CD14-positive monocyte (primary cell): ENCODE measurements at regions not wholly inside any gene's neighbourhood (a gene's known extent, or its start where the extent isn't known, plus 50 kb on each side); places are given as distances from the start of the nearest gene placed in this dataset.

Experiments used
- DNase-seq, 3 donors: peaks; one replicate each; pipeline ENCODE4 v3.0.0-alpha.2; 2011 to 2022
- H2AFZ ChIP-seq: 2 replicates; pipeline ENCODE4 v1.6.0; 2012; ENCODE audit warnings: mild to moderate bottlenecking, low read depth, low read length, inconsistent platforms; ENCODE audit not compliant: insufficient read depth, poor library complexity, severe bottlenecking
- H3K27ac ChIP-seq, 2 donors: 1 replicate in 1 of 2; 2 replicates in 1 of 2; pipeline ENCODE4 v1.5.1; 2012 to 2013; ENCODE audit warnings: low read length in 2 of 2, control low read depth in 1 of 2, inconsistent platforms in 1 of 2, low read depth in 1 of 2, mild to moderate bottlenecking in 1 of 2
- H3K27me3 ChIP-seq, 2 donors: one replicate each; pipeline versions ENCODE4 v1.6.0 to v1.6.1; 2011 to 2013; ENCODE audit warnings: low read length in 2 of 2; ENCODE audit not compliant: control insufficient read depth in 2 of 2, insufficient read depth in 2 of 2
- H3K36me3 ChIP-seq, 2 donors: replicated peaks in 1 of 2; 1 replicate in 1 of 2; 2 replicates in 1 of 2; pipeline versions ENCODE4 v1.5.1 to v1.6.1; 2012 to 2013; ENCODE audit warnings: low read length in 2 of 2, control low read depth in 1 of 2, inconsistent platforms in 1 of 2, mild to moderate bottlenecking in 1 of 2; ENCODE audit not compliant: insufficient read depth in 2 of 2, control insufficient read depth in 1 of 2
- H3K4me1 ChIP-seq, 2 donors: 1 replicate in 1 of 2; 2 replicates in 1 of 2; pipeline versions ENCODE4 v1.5.1 to v1.6.1; 2012 to 2013; ENCODE audit warnings: low read length in 2 of 2, control low read depth in 1 of 2, inconsistent platforms in 1 of 2, mild to moderate bottlenecking in 1 of 2, moderate library complexity in 1 of 2; ENCODE audit not compliant: insufficient read depth in 2 of 2, control insufficient read depth in 1 of 2
- H3K4me2 ChIP-seq: replicated peaks from 2 replicates; pipeline ENCODE3; 2012; ENCODE audit warnings: low read length, moderate library complexity, mild to moderate bottlenecking; ENCODE audit not compliant: poor library complexity, severe bottlenecking; ENCODE audit errors: extremely low read depth
- H3K4me3 ChIP-seq, 3 experiments: fragments of 200-600 bp in 1 of 3; sonication (generic) in 1 of 3; replicated peaks in 1 of 3; 1 replicate in 2 of 3; 2 replicates in 1 of 3; pipeline ENCODE4 v1.5.1; 2011 to 2013; ENCODE audit warnings: low read length in 3 of 3, mild to moderate bottlenecking in 3 of 3, control low read depth in 2 of 3, low read depth in 2 of 3, inconsistent platforms in 1 of 3, moderate library complexity in 1 of 3
- H3K79me2 ChIP-seq: 2 replicates; pipeline ENCODE4 v1.6.0; 2012; ENCODE audit warnings: mild to moderate bottlenecking, control low read depth, inconsistent platforms, low read length, moderate library complexity; ENCODE audit not compliant: insufficient read depth
- H3K9ac ChIP-seq: 2 replicates; pipeline ENCODE4 v1.6.0; 2017; ENCODE audit warnings: low read length, mild to moderate bottlenecking; ENCODE audit not compliant: insufficient read depth, poor library complexity, severe bottlenecking
- H3K9me3 ChIP-seq, 2 donors: replicated peaks in 1 of 2; 1 replicate in 1 of 2; 2 replicates in 1 of 2; pipeline versions ENCODE4 v1.5.1 to v1.6.1; 2012 to 2013; ENCODE audit warnings: low read length in 2 of 2, control low read depth in 1 of 2; ENCODE audit not compliant: control insufficient read depth in 1 of 2, insufficient read depth in 1 of 2
- H4K20me1 ChIP-seq: 2 replicates; pipeline ENCODE4 v1.6.0; 2012; ENCODE audit warnings: mild to moderate bottlenecking, low read length, control low read depth, moderate library complexity; ENCODE audit not compliant: insufficient read depth
- H3K27ac Mint-ChIP-seq, 7 donors: one replicate each; pipeline ENCODE4 v1.8.0; 2020; ENCODE audit warnings: mild to moderate bottlenecking in 7 of 7, mixed read lengths in 7 of 7, moderate library complexity in 6 of 7, inconsistent platforms in 2 of 7
- H3K27me3 Mint-ChIP-seq, 3 donors: one replicate each; pipeline ENCODE4 v1.8.0; 2021 to 2022; ENCODE audit warnings: low read depth in 3 of 3, mild to moderate bottlenecking in 3 of 3, mixed read lengths in 3 of 3, moderate library complexity in 3 of 3, inconsistent platforms in 1 of 3
- H3K36me3 Mint-ChIP-seq, 2 donors: one replicate each; pipeline ENCODE4 v1.8.0; 2020; ENCODE audit warnings: mixed read lengths in 2 of 2, inconsistent platforms in 1 of 2, mild to moderate bottlenecking in 1 of 2
- H3K4me1 Mint-ChIP-seq: one replicate; pipeline ENCODE4 v1.8.0; 2020; ENCODE audit warnings: mild to moderate bottlenecking, mixed read lengths
- H3K4me3 Mint-ChIP-seq, 2 donors: one replicate each; pipeline ENCODE4 v1.8.0; 2020; ENCODE audit warnings: mild to moderate bottlenecking in 2 of 2, mixed read lengths in 2 of 2, moderate library complexity in 1 of 2
- H3K9me3 Mint-ChIP-seq, 7 donors: one replicate each; pipeline ENCODE4 v1.8.0; 2020 to 2022; ENCODE audit warnings: mixed read lengths in 7 of 7, mild to moderate bottlenecking in 6 of 7, moderate library complexity in 6 of 7, inconsistent platforms in 2 of 7
- CTCF ChIP-seq: fragments of 200-600 bp; IDR thresholded peaks from one replicate; pipeline ENCODE4 v1.8.0; 2022; ENCODE audit warnings: antibody characterized with exemption, mild to moderate bottlenecking
- WGBS: methylation state at CpG from one replicate; pipeline ENCODE4 v1.1.5; 2013; ENCODE audit warnings: missing lambda C conversion rate; ENCODE audit not compliant: insufficient coverage; 5-methylcytosine and 5-hydroxymethylcytosine counted together
- intact Hi-C, 2 donors: fragments of 100-400 bp; cut with micrococcal nuclease; formaldehyde crosslinking; loops; one replicate each; pipeline versions ENCODE4 v1.15.0 to v1.15.1; 2023

GRCh38 chr17:83149029-83149725 lies 69.8 kb downstream of the METRNL start:
- H3K36me3 Mint-ChIP-seq: peaks cover 5 to 8% of the 10 kb centered on the region in 2 donors

GRCh38 chr17:83149761-83150251 lies 70.4 kb downstream of the METRNL start:
- Histone ChIP-seq H3K4me2 (no peak overlapping the region), H3K27ac (no peak overlapping the region), H3K4me3 (no peak overlapping the region), H3K27me3 (no peaks in the 10 kb centered on the region), H4K20me1 (no peaks in the 10 kb centered on the region), H2AFZ (no peak overlapping the region), H3K9ac (no peak overlapping the region), H3K4me1 (peaks cover 29 to 46% of the 10 kb centered on the region in 2 donors), H3K79me2 (no peaks in the 10 kb centered on the region), H3K9me3 (no peaks in the 10 kb centered on the region), H3K36me3 (no peaks in the 10 kb centered on the region)
- peaks cover 10 to 12% of the 10 kb centered on the region in 2 donors for H3K36me3 Mint-ChIP-seq
- peaks cover 64% of the 10 kb centered on the region for H3K4me1 Mint-ChIP-seq
- intact Hi-C loops: no loop called here
- peak overlapping the region in 2 of 7 donors; percentile 47 to 63 for H3K27ac Mint-ChIP-seq
- WGBS: 90% methylated on average over 12 of the region's 15 CpGs
- TF ChIP-seq CTCF: no peak
- DNase-seq: no peak
- H3K27me3 Mint-ChIP-seq: peaks cover 0 to 7% (median 3%) of the 10 kb centered on the region in 3 donors
- H3K9me3 Mint-ChIP-seq: peaks cover 0 to 5% (median 1%) of the 10 kb centered on the region in 7 donors
- H3K4me3 Mint-ChIP-seq: no peak overlapping the region

More at GRCh38 chr17:83149029-83149725, 69.8 kb downstream of the METRNL start:
- Mint-ChIP-seq H3K27me3 (peaks cover 0 to 7% (median 6%) of the 10 kb centered on the region in 3 donors), H3K4me3 (no peak overlapping the region), H3K9me3 (peaks cover 0 to 5% (median 0%) of the 10 kb centered on the region in 7 donors), H3K27ac (no peak overlapping the region), H3K4me1 (peaks cover 58% of the 10 kb centered on the region)
- H3K27ac ChIP-seq: no peak overlapping the region
- H3K36me3 ChIP-seq: no peaks in the 10 kb centered on the region
- no peaks in the 10 kb centered on the region for H3K9me3 ChIP-seq
- H3K4me1 ChIP-seq: peaks cover 23 to 40% of the 10 kb centered on the region in 2 donors
- no peaks in the 10 kb centered on the region for H3K27me3 ChIP-seq
- no peak overlapping the region for H3K9ac ChIP-seq
- H4K20me1 ChIP-seq: no peaks in the 10 kb centered on the region
- intact Hi-C loops: no loop called here
- H3K4me2 ChIP-seq: no peak overlapping the region
- H3K4me3 ChIP-seq: no peak overlapping the region
- TF ChIP-seq CTCF: no peak
- H2AFZ ChIP-seq: no peak overlapping the region
- no peak for DNase-seq
- 97% methylated on average over 8 of the region's 9 CpGs for WGBS
- H3K79me2 ChIP-seq: no peaks in the 10 kb centered on the region
